DMS153 treated with DMSO at 0.1 percent for 48 hours (cell line): ENCODE measurements at regions not wholly inside any gene's neighbourhood (a gene's known extent, or its start where the extent isn't known, plus 50 kb on each side); places are given as distances from the start of the nearest gene placed in this dataset.

ENCODE experiments used
- DNase-seq: peaks from one replicate; lab custom pipeline; 2025; ENCODE audit not compliant: unreplicated experiment; lab: John Stamatoyannopoulos, UW

DNA sequence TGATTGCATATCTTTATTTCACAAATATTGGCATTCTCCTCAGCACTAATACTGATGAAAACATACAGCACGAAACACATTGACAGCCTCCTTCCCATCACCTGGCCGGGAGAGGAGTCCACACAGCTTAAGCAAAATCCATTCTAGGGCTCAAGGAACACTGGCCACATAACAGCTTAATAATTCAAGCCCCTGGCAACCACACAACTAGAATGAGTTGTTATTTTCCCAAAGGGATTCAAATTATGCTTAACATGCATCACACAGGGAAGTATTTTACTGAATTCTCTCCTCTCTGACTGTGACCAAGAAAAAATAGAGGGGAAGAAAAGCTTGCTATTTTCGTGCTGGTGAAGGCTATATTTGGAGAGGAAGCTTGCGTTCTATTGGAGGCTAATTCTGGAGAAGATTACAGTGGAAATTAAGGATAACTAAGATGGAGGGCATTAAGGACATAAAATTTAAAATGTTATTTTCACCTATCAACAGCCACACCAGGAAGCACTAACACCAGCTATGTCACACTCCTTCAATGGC lies 198.5 kb downstream of the ADGRG6 start:
- DNase-seq = no peak

DNA sequence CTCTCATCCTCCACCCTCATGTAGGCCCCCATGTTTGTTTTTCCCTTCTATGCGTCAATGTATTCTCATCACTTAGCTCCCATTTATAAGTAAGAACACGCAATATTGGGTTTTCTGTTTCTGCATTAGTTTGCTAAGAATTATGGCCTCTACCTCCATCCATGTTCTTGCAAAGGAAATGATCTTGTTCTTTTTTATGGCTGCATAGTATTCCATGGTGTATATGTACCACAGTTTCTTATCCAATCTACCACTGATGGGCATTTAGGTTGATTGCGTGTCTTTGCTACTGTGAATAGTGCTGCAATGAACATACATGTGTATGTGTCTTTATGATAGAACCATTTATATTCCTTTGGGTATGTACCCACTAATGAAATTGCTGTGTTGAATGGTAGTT lies 200.0 kb downstream of the ADGRG6 start:
- DNase-seq = no peak

GRCh38 chr6:142507065-142507464 lies 205.3 kb downstream of the ADGRG6 start:
- DNase-seq = no peak

DNA sequence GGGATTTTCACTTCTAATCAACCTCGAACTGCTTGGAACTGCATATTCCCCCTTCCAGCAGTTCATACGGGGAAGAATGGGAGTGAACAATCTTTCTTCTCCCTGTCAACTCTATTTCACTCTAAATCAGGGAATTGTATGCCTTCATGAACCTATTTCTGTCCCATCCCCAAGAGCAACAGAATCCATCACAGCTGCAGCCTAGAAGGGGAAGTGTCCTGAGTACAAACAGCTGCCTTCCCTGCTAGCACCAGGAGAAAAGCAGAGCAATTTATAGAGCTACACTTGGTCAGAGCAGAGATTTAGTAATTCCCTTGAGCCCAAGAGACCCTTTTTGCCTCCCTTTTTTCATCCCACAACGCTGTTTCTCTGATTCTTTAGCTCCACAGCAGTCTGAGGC lies 208.4 kb downstream of the ADGRG6 start:
- DNase-seq = no peak

GRCh38 chr6:142518126-142518525 lies 216.3 kb downstream of the ADGRG6 start:
- no peak for DNase-seq

DNA sequence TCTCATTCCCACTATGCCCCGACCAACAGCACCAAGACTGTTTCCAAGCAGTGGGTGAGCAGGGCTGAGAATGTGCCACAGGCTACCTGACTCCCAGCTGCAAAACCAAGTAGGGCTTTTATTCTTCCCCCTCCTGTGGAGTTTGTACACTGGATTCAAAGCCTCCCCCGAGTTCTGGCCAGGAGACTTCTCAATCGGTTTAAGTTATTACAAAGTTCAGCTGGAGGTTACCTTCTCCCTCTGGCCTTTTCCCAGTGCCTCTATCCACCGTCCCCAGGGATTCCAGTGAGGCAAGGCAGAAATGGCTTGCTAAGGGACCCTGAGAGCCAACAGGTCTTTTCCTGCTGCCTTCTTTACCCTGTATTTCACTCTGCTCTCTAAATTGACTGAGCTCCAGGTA lies 217.0 kb downstream of the ADGRG6 start:
- DNase-seq = no peak

- no peak for DNase-seq
Observed at GRCh38 chr6:142521791-142522190, 220.0 kb downstream of the ADGRG6 start.

DNA sequence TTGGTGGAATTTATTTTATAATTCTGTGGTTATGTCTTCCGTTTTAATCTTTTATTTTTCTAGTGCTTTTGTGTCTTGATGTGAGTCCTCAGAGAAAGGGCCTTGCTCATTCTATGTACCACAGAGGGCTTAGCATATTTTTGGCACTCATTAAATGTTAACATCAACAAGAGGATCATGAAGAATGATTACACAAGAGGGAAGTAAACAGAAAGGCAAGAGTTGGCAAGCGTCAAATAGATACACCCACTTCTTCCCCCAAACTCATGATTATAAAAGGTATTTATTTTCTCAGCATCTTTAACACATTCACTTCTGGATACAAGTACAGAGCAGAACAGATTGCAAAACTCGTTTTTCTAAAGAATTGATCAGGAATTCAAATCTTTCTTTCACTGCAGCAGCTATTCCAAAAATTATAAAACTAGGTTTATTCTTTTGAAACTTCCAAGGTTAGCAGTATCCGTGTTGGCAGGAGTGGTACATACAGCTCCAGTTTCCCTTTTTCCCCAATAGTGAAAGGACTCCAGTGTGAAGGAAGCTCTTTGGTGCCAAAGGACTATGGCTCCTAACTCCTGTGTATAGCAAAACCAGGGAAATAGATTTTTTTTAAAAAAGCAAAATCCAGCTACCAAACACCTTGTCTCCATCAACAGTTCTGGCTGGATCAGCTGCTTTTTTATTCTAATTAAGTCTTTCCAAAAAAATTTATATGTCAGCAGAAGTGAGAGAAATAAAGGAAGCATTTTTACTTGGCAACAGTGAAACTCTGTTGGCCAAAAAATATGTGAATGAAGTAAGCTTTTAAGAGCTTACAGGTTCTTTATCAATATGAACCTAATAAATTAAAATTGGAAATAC lies 221.9 kb downstream of the ADGRG6 start:
- no peak for DNase-seq

GRCh38 chr6:142530566-142530965 lies 228.8 kb downstream of the ADGRG6 start:
- DNase-seq = no peak

DNA sequence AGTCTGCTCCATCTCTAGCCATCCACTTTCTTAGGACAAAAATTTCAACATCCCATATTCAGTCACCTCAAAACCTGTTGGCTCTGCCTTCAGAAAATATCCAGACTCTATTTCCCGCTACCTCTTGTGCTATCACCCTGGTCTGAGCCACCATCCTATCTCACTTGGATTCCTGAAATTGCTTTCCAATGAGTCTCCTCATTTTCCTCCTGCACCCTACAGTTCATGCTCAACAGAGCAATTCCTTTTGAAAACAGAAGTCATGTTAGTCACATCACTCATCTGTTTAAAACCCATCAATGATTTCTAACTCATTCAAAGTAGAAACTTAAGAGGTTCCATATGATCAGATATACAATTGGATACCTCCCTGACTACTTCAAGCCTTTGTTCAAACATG lies 229.9 kb downstream of the ADGRG6 start:
- no peak for DNase-seq

DNA sequence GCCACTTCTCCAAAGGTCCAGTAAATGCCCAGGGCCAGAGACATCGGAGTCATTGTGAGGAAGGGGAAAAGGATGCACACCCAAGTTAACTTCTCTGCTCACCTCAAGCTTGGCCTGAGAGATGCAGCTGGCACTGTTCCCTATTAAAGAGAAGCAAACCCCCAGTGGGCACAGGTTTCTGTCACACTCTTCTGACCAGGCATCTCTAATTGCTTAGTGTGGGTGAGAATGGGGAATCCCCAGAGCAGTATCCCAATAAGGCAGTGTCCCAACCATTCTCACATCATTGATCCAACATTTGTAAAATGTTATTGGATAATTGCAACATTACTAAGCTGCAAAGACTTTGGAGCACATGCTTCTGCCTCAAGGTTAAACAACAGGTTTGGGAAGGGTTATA lies 232.3 kb downstream of the ADGRG6 start:
- DNase-seq = no peak

- no peak for DNase-seq
Observed at GRCh38 chr6:142534484-142534883, 232.7 kb downstream of the ADGRG6 start.

DNA sequence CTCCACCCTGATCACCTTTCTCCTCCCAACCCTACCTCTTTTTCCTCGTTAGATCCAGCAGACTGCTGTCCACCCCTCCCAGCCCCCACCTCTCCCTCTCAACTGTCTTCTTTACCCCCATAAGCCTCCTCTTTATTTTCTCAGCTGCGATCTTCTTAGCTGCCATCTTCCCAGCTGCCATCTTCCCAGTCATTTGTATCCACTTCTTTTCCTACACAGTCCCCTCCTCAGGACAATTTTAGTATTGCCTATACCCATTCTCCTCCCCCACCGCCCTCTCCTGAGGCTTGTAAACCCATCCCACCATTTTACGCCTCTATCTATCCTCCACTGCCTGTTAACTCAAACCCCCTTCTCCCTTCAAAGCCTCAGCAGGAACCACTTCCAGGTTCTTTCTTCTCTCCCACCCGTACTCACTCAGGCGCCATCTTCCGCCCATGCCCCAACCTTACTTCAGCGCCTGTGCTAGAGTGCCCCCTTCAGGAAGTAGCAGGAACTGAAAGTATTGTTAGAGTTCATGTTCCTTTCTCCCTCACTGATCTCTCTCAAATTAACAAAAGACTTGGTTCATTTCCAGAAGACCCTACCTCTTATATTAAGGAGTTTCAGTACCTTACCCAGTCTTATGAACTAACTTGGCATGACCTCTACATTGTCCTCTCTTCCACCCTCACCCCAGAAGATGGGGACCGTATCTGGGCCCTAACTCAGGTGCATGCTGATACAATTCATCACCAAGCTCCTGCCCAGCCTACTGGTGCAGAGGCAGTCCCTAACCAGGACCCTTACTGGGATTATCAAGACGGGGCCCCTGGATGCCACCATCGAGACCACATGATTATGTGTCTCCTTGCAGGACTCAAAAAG lies 236.0 kb downstream of the ADGRG6 start:
- peak; percentile 4 for DNase-seq

GRCh38 chr6:142542704-142543233 lies 241.0 kb downstream of the ADGRG6 start:
- no peak for DNase-seq

DNA sequence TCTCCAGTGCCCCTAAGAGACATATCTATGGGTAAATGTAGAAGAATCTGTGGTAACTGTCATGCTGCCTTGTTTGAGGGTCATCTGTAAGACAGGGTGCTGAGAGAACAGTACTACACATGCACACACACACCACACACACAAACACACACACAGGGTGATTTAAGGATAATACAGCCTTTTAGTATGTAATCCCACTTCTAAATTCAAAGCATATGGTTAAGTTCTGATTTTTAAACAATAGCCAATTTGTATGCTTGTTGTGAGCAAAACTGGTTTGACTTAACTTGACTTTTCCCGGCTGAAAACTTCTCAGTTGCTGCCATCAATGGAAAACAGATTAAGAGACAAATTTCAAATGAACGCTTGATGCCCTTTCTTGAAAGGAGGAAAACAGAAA lies 241.8 kb downstream of the ADGRG6 start:
- no peak for DNase-seq

GRCh38 chr6:142544199-142544838 lies 242.5 kb downstream of the ADGRG6 start:
- no peak for DNase-seq

GRCh38 chr6:142545147-142545546 lies 243.3 kb downstream of the ADGRG6 start:
- DNase-seq = no peak

DNA sequence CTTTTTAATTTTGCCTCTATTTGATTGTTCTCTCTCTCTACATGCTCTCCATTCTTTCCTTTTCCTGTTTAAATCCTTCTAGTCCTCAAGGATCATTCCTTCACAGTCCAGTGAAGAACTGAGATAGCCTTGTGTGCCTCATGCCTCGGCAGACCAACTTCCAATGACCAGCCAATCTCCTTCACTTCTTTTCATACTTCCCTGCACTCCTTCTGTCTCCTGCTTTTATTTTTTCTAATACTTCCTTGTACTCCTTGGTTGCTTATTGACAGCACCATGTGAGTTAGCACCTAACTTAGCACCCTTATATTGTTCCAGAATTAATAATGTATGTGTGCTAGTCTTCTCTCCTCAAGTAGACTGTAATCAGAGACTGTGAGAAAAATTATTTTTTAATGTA lies 246.8 kb downstream of the ADGRG6 start:
- DNase-seq = no peak

DNA sequence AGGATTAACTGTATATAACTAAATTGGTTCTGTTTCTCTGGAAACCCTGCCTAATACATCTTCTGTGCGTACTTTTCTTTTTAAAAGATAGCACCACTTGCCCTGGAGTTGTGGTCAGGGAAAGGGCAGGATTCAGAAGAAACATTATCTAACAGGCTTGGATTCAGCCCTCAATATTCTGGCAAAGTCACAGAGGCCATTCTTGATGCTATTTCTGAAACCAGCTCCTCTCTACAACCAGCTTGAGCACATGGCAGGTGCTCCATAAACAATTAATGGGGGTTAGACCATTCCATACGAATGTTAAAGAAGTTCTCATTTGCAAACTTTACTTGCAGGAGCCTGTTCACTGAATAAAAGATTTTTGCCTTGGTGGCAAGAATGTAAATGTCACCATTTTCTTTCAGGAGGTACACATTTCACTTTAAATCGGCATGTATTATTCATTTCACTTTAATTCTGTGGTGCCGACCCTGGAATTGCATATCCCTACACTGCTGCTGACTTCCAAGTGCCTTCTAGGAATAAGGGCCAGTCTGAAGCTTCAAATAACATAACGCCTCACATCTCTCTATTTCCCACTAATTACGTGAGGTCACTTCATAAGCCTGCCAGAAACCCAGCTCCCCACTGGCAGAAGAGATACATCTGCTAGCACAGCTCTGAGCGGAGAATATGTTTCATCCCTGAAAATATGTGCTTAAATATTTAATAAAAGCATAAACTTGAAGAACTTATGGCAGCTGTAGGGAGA lies 248.7 kb downstream of the ADGRG6 start:
- no peak for DNase-seq

DNA sequence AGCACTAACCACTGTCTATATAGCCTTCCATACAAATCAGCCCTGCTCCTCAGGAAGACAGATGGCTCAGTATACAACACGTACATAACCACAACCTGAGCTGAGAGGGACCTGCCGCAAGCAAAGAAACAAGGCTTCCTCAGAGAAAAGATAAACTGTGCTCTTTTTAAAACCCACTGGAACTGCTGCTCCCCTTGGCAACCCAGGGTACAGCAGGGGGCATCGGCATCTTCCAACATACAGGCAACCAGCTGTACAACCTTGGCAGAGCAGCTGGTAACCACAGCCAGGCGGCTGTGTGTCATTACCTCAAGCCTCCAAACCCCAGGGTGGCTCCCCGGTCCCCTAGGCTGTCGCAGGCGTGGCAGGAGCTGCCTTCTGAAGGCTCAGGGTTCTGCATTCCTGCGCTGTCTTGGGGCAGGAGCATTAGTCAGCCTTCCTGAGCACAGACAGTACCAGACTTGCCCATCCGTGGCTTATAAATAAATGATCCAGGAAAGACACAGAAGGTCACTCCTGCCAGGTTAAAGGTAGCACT lies 249.5 kb downstream of the ADGRG6 start:
- DNase-seq = no peak
